Thoracic aorta (tissue), 2 donors: ENCODE measurements at regions not wholly inside any gene's neighbourhood (a gene's known extent, or its start where the extent isn't known, plus 50 kb on each side); places are given as distances from the start of the nearest gene placed in this dataset.

ENCODE experiments used
- ATAC-seq: fragments of 150-250 bp; one replicate; pipeline ENCODE4 v1.8.0; 2017; ENCODE audit warnings: low read depth; ENCODE audit not compliant: insufficient number of reproducible peaks, low FRiP score
- DNase-seq: peaks from one replicate; pipeline ENCODE4 v3.0.0-alpha.2; 2020; ENCODE audit warnings: low spot score
- H3K27ac ChIP-seq, 2 donors: fragments of 200-600 bp; sonication (generic); 1 replicate in 1 of 2; 2 replicates in 1 of 2; pipeline ENCODE4 v1.5.1; 2016; ENCODE audit warnings: mild to moderate bottlenecking in 2 of 2, moderate library complexity in 2 of 2
- H3K27me3 ChIP-seq: fragments of 200-600 bp; sonication (generic); replicated peaks from 2 replicates; pipeline ENCODE4 v1.6.0; 2016; ENCODE audit warnings: mild to moderate bottlenecking; ENCODE audit not compliant: insufficient read depth
- H3K36me3 ChIP-seq: fragments of 200-600 bp; sonication (generic); one replicate; pipeline ENCODE4 v1.5.1; 2016
- H3K4me1 ChIP-seq, 2 donors: fragments of 200-600 bp; sonication (generic); 1 replicate in 1 of 2; 2 replicates in 1 of 2; pipeline versions ENCODE4 v1.5.1 to v1.6.0; 2016; ENCODE audit warnings: low read depth in 2 of 2, mild to moderate bottlenecking in 1 of 2; ENCODE audit not compliant: control insufficient read depth in 1 of 2
- H3K4me3 ChIP-seq: fragments of 200-600 bp; sonication (generic); 2 replicates; pipeline ENCODE4 v1.5.1; 2016; ENCODE audit warnings: mild to moderate bottlenecking
- H3K9me3 ChIP-seq: fragments of 200-600 bp; sonication (generic); 2 replicates; pipeline ENCODE4 v1.5.1; 2016
- CTCF ChIP-seq: fragments of 200-600 bp; sonication (generic); IDR thresholded peaks from one replicate; pipeline ENCODE4 v1.5.1; 2019; ENCODE audit warnings: antibody characterized with exemption

- TF ChIP-seq CTCF = no peak
- H3K27ac ChIP-seq = no peak overlapping the region
- H3K4me3 ChIP-seq = no peak overlapping the region
- DNase-seq (no peak), ATAC-seq (no peak)
- no peaks in the 10 kb centered on the region for H3K4me1 ChIP-seq
- H3K9me3 ChIP-seq = no peaks in the 10 kb centered on the region
- no peaks in the 10 kb centered on the region for H3K36me3 ChIP-seq
- H3K27me3 ChIP-seq = no peaks in the 10 kb centered on the region
Measured at GRCh38 chr1:222306512-222306911, 241.4 kb downstream of the HHIPL2 start.

- no peak for ATAC-seq
- no peak overlapping the region for H3K4me3 ChIP-seq
- H3K27ac ChIP-seq = no peak overlapping the region
- no peak for DNase-seq
- H3K4me1 ChIP-seq = no peaks in the 10 kb centered on the region
- no peak for TF ChIP-seq CTCF
- no peaks in the 10 kb centered on the region for H3K27me3 ChIP-seq
- no peaks in the 10 kb centered on the region for H3K36me3 ChIP-seq
- no peaks in the 10 kb centered on the region for H3K9me3 ChIP-seq
Measured at GRCh38 chr1:222306011-222306410, 241.9 kb downstream of the HHIPL2 start.

GRCh38 chr1:222301652-222302051 lies 246.3 kb downstream of the HHIPL2 start:
- DNase-seq (no peak), ATAC-seq (no peak)
- no peak for TF ChIP-seq CTCF
- no peak overlapping the region for H3K27ac ChIP-seq
- no peaks in the 10 kb centered on the region for H3K27me3 ChIP-seq
- H3K9me3 ChIP-seq = no peaks in the 10 kb centered on the region
- H3K4me3 ChIP-seq = no peak overlapping the region
- no peaks in the 10 kb centered on the region for H3K36me3 ChIP-seq
- H3K4me1 ChIP-seq = no peaks in the 10 kb centered on the region

- no peak overlapping the region for H3K27ac ChIP-seq
- H3K4me3 ChIP-seq = no peak overlapping the region
- no peaks in the 10 kb centered on the region for H3K36me3 ChIP-seq
- ATAC-seq = no peak
- TF ChIP-seq CTCF = no peak
- DNase-seq = no peak
- no peaks in the 10 kb centered on the region for H3K27me3 ChIP-seq
- no peaks in the 10 kb centered on the region for H3K4me1 ChIP-seq
- peaks cover 6% of the 10 kb centered on the region for H3K9me3 ChIP-seq
Measured at GRCh38 chr1:222299524-222299923, 248.4 kb downstream of the HHIPL2 start.

GRCh38 chr1:222290866-222291265 lies 257.0 kb downstream of the HHIPL2 start:
- no peaks in the 10 kb centered on the region for H3K27me3 ChIP-seq
- peaks cover 6% of the 10 kb centered on the region for H3K9me3 ChIP-seq
- H3K4me3 ChIP-seq = no peak overlapping the region
- ATAC-seq = no peak
- DNase-seq = no peak
- no peak overlapping the region for H3K27ac ChIP-seq
- H3K4me1 ChIP-seq = no peaks in the 10 kb centered on the region
- no peaks in the 10 kb centered on the region for H3K36me3 ChIP-seq
- no peak for TF ChIP-seq CTCF
